SK-N-SH (cell line): ENCODE measurements at regions not wholly inside any gene's neighbourhood (a gene's known extent, or its start where the extent isn't known, plus 50 kb on each side); places are given as distances from the start of the nearest gene placed in this dataset.
"Not testable (repeated sequence)": the region's sequence is repeated elsewhere in the genome, so short reads cannot be mapped to it uniquely, and the experiment has no call there.

Source experiments
- CHD2 ChIP-seq: fragments of 150-350 bp; IDR thresholded peaks from 2 replicates; pipeline ENCODE4 v1.6.1; 2018; ENCODE audit warnings: low read length; ENCODE audit not compliant: partially characterized antibody
- CTCF ChIP-seq: fragments of 200-600 bp; sonication (generic); IDR thresholded peaks from 2 replicates; pipeline ENCODE4 v1.6.1; 2017; ENCODE audit warnings: antibody characterized with exemption, mild to moderate bottlenecking, moderate library complexity
- JUND ChIP-seq: IDR thresholded peaks from 2 replicates; pipeline ENCODE4 v1.4.0; 2012
- RCOR1 ChIP-seq: fragments of 150-350 bp; IDR thresholded peaks from 2 replicates; pipeline ENCODE4 v1.6.1; 2017; ENCODE audit warnings: antibody characterized with exemption, low read length
- REST ChIP-seq: IDR thresholded peaks from 2 replicates; pipeline ENCODE4 v1.6.1; 2012; ENCODE audit warnings: mild to moderate bottlenecking, low read depth, low read length, moderate library complexity
- TAF1 ChIP-seq: IDR thresholded peaks from 2 replicates; pipeline ENCODE4 v1.6.1; 2012; ENCODE audit warnings: low read depth, mild to moderate bottlenecking, low read length, moderate library complexity, borderline replicate concordance

GRCh38 chr17:18557086-18557485, 80.5 kb downstream of the LGALS9C start:
- TF ChIP-seq TAF1, CHD2, CTCF, JUND, REST, RCOR1: not testable (repeated sequence)
